Left hindlimb (tissue), 1 donor: ENCODE measurements at regions not wholly inside any gene's neighbourhood (a gene's known extent, or its start where the extent isn't known, plus 50 kb on each side); places are given as distances from the start of the nearest gene placed in this dataset.

Experiments
- DNase-seq: peaks from one replicate; pipeline ENCODE4 v3.0.0-alpha.2; 2018

GRCh38 chr2:12221584-12221983 lies 475.2 kb downstream of the LPIN1 start:
- no peak for DNase-seq

- no peak for DNase-seq
These were observed 476.1 kb downstream of the LPIN1 start for GRCh38 chr2:12222554-12222953.

- no peak for DNase-seq
These were observed 477.3 kb downstream of the LPIN1 start for GRCh38 chr2:12223732-12224131.

- no peak for DNase-seq
These were observed 480.2 kb downstream of the LPIN1 start for GRCh38 chr2:12226653-12227052.

GRCh38 chr2:12227941-12228608 lies 481.6 kb downstream of the LPIN1 start:
- DNase-seq: no peak

- DNase-seq: no peak
These were observed 484.9 kb downstream of the LPIN1 start for GRCh38 chr2:12231288-12231687.

GRCh38 chr2:12232876-12233275 lies 483.9 kb upstream of the TRIB2 start:
- no peak for DNase-seq

- DNase-seq: no peak
These were observed 480.4 kb upstream of the TRIB2 start for GRCh38 chr2:12236136-12236844.

GRCh38 chr2:12240206-12240605 lies 476.5 kb upstream of the TRIB2 start:
- DNase-seq: no peak

- no peak for DNase-seq
These were observed 473.4 kb upstream of the TRIB2 start for GRCh38 chr2:12243381-12243780.

GRCh38 chr2:12244070-12244469 lies 472.7 kb upstream of the TRIB2 start:
- no peak for DNase-seq

GRCh38 chr2:12251121-12251520 lies 465.6 kb upstream of the TRIB2 start:
- no peak for DNase-seq

- no peak for DNase-seq
These were observed 465.0 kb upstream of the TRIB2 start for GRCh38 chr2:12251749-12252148.

- no peak for DNase-seq
These were observed 463.5 kb upstream of the TRIB2 start for GRCh38 chr2:12253167-12253778.

- no peak for DNase-seq
These were observed 462.4 kb upstream of the TRIB2 start for GRCh38 chr2:12254280-12254860.

- no peak for DNase-seq
These were observed 460.5 kb upstream of the TRIB2 start for GRCh38 chr2:12256206-12256605.

GRCh38 chr2:12257476-12257875 lies 459.3 kb upstream of the TRIB2 start:
- no peak for DNase-seq

GRCh38 chr2:12259493-12259892 lies 457.2 kb upstream of the TRIB2 start:
- no peak for DNase-seq

- no peak for DNase-seq
These were observed 454.6 kb upstream of the TRIB2 start for GRCh38 chr2:12261986-12262680.

GRCh38 chr2:12262681-12263436 lies 453.9 kb upstream of the TRIB2 start:
- no peak for DNase-seq

GRCh38 chr2:12263730-12264129 lies 453.0 kb upstream of the TRIB2 start:
- no peak for DNase-seq

GRCh38 chr2:12264146-12264545 lies 452.6 kb upstream of the TRIB2 start:
- no peak for DNase-seq

- no peak for DNase-seq
These were observed 451.1 kb upstream of the TRIB2 start for GRCh38 chr2:12265646-12266045.
